BLaER1 (cell line): ENCODE measurements at regions not wholly inside any gene's neighbourhood (a gene's known extent, or its start where the extent isn't known, plus 50 kb on each side); places are given as distances from the start of the nearest gene placed in this dataset.
"Not testable (repeated sequence)": the region's sequence is repeated elsewhere in the genome, so short reads cannot be mapped to it uniquely, and the experiment has no call there.

Experiments
- H3K27ac ChIP-seq: shearing (Covaris generic); formaldehyde crosslinking; 2 replicates; pipeline ENCODE4 v1.8.1; 2022
- H3K27me3 ChIP-seq: shearing (Covaris generic); formaldehyde crosslinking; 2 replicates; pipeline ENCODE4 v1.8.1; 2022
- H3K36me3 ChIP-seq: shearing (Covaris generic); formaldehyde crosslinking; 2 replicates; pipeline ENCODE4 v1.8.1; 2022
- H3K4me1 ChIP-seq: shearing (Covaris generic); formaldehyde crosslinking; 2 replicates; pipeline ENCODE4 v1.8.1; 2022
- H3K4me2 ChIP-seq: shearing (Covaris generic); formaldehyde crosslinking; 2 replicates; pipeline ENCODE4 v1.8.1; 2022
- H3K4me3 ChIP-seq: shearing (Covaris generic); formaldehyde crosslinking; 2 replicates; pipeline ENCODE4 v1.8.1; 2022
- H3K9ac ChIP-seq: shearing (Covaris generic); formaldehyde crosslinking; 2 replicates; pipeline ENCODE4 v1.8.1; 2022
- H3K9me3 ChIP-seq: shearing (Covaris generic); formaldehyde crosslinking; 2 replicates; pipeline ENCODE4 v1.8.1; 2022
- H4K20me1 ChIP-seq: shearing (Covaris generic); formaldehyde crosslinking; 2 replicates; pipeline ENCODE4 v1.8.1; 2022
- Cebpa-rat ChIP-seq: shearing (Covaris generic); IDR thresholded peaks from 2 replicates; pipeline ENCODE4 v1.8.1; 2022

DNA sequence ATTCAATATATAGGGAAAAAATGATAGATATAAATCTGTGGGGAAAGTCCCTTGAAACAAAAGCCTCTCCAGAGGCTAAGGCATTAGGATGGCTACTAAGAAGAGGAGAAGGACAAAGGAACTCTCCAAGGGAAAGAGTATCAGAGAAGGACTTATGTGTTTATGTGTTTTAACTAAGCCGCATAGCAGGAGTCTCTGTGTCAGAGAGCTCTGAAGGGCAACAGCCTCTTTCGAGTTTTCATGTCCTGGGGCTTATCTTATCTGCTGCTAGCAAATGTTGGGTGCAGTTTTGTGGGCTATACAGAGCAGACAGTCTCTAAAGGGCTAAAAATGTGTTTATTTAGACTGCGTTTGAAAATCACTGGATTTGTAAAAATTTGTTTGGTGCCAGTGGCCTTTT, 1145.6 kb upstream of the DIAPH2 start:
- Histone ChIP-seq H3K4me2 (no peak overlapping the region), H3K9me3 (no peaks in the 10 kb centered on the region), H3K9ac (no peak overlapping the region), H3K27me3 (peaks cover 48% of the 10 kb centered on the region), H4K20me1 (no peaks in the 10 kb centered on the region), H3K36me3 (no peaks in the 10 kb centered on the region), H3K4me3 (no peak overlapping the region), H3K4me1 (no peaks in the 10 kb centered on the region), H3K27ac (no peak overlapping the region)
- TF ChIP-seq Cebpa-rat = no peak

DNA sequence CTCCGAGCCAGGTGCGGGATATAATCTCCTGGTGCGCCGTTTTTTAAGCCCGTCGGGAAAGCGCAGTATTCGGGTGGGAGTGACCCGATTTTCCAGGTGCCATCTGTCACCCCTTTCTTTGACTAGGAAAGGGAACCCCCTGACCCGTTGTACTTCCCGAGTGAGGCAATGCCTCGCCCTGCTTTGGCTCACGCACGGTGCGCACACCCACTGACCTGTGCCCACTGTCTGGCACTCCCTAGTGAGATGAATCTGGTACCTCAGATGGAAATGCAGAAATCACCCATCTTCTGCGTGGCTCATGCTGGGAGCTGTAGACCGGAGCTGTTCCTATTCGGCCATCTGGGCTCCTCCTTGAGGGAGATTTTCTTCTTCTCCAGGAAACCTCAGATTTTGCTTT, 1135.1 kb upstream of the DIAPH2 start:
- not testable (repeated sequence) for H3K9ac ChIP-seq, H4K20me1 ChIP-seq, H3K36me3 ChIP-seq, H3K4me2 ChIP-seq, H3K4me1 ChIP-seq, H3K9me3 ChIP-seq, H3K27ac ChIP-seq, H3K4me3 ChIP-seq
- peaks cover 13% of the 10 kb centered on the region for H3K27me3 ChIP-seq

DNA sequence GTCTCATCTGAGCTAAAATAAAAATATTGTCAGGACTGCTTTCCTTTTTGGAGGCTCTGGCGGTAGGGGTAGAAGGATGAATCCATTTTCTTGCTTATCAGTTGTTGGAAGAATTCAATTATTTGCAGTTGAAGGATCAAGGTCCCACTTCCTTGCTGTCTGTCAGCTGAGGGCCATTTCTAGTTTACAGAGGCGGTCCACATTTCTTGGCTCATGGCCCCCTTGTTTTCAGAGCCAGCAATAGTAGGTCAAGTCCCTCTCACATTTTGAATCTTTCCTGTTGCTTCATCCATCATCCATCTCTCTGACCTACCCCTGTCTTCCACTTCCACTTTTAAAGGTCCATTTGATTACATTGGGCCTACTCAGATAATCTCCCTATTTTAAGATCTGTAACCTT, 1099.3 kb upstream of the DIAPH2 start:
- no peak overlapping the region for H3K4me3 ChIP-seq
- H3K9me3 ChIP-seq = no peaks in the 10 kb centered on the region
- no peak overlapping the region for H3K4me2 ChIP-seq
- peaks cover 75% of the 10 kb centered on the region for H3K27me3 ChIP-seq
- no peaks in the 10 kb centered on the region for H3K4me1 ChIP-seq
- no peak overlapping the region for H3K27ac ChIP-seq
- no peaks in the 10 kb centered on the region for H4K20me1 ChIP-seq
- no peak for TF ChIP-seq Cebpa-rat
- no peak overlapping the region for H3K9ac ChIP-seq
- H3K36me3 ChIP-seq = no peaks in the 10 kb centered on the region

DNA sequence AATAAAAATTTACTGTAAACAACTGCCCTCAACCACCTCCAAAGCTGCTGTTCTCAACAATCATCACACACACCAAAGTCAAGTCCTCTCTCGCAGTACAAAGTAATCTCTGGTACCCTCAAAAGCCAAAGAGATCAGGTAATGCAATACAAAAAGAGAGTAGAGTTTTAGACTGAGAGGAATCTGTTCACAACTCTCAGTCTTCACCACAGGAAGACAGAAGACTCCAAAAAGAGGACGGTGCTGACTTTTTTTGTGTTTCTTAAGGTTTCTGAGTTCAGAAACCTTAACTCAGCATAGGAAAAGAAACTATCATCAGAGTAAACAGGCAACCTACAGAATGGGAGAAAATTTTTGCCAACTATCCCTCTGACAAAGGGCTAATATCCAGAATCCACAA, 1072.3 kb upstream of the DIAPH2 start:
- H3K27me3 ChIP-seq = peaks cover 27% of the 10 kb centered on the region; the same call in 1 of the 2 replicates
- no peak overlapping the region for H3K4me2 ChIP-seq
- no peaks in the 10 kb centered on the region for H4K20me1 ChIP-seq
- H3K36me3 ChIP-seq = no peaks in the 10 kb centered on the region
- no peak overlapping the region for H3K27ac ChIP-seq
- no peak for TF ChIP-seq Cebpa-rat
- H3K9me3 ChIP-seq = no peaks in the 10 kb centered on the region
- H3K4me3 ChIP-seq = no peak overlapping the region
- H3K4me1 ChIP-seq = no peaks in the 10 kb centered on the region
- no peak overlapping the region for H3K9ac ChIP-seq

DNA sequence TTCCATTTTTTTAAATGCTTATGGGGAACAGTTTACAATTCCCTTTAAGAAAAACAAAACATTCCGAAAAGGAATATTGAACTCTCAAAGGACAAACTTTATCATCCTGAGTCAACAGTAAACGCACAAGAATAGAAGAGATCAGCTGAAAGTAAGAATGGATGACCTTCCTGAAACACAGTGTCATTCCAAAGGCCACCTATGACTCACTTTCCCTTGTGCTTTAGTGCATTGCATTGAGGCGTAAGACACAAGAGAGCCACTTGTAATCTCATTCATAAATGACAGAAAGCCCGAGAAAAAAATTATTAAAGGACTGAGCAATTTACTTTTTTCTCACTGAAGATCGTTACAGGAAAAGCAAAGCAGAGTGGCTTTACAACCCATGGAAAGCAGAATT, 1062.4 kb upstream of the DIAPH2 start:
- H4K20me1 ChIP-seq = no peaks in the 10 kb centered on the region
- no peaks in the 10 kb centered on the region for H3K4me1 ChIP-seq

DNA sequence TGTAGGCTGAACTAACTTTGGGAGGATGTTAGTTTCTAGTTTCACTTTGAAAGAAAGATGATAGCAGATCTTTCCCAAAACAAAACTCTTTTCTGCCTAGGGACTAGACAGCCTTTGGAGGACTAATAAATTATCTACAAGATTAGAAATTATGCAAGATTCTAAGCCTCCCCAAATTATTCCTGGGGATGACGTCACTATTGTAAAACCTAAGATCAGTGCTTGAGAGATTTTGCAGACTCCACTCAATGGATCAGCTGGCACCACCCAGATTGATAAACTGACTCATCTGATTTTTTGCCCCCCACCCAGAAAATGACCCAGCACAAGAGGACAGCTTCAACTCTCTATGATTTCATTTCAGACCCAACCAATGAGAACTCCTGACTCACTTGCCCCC, 1057.9 kb upstream of the DIAPH2 start:
- Histone ChIP-seq H3K27me3 (peaks cover 55% of the 10 kb centered on the region), H3K9ac (no peak overlapping the region), H4K20me1 (no peaks in the 10 kb centered on the region), H3K36me3 (no peaks in the 10 kb centered on the region), H3K27ac (no peak overlapping the region), H3K4me3 (no peak overlapping the region), H3K4me1 (no peaks in the 10 kb centered on the region), H3K4me2 (no peak overlapping the region), H3K9me3 (peaks cover 41% of the 10 kb centered on the region)
- no peak for TF ChIP-seq Cebpa-rat

More for the DNA sequence above, 1062.4 kb upstream of the DIAPH2 start:
- H3K4me3 ChIP-seq = no peak overlapping the region
- H3K9ac ChIP-seq = no peak overlapping the region
- H3K27ac ChIP-seq = no peak overlapping the region
- H3K36me3 ChIP-seq = no peaks in the 10 kb centered on the region
- TF ChIP-seq Cebpa-rat = no peak
- H3K4me2 ChIP-seq = no peak overlapping the region
- peaks cover 6% of the 10 kb centered on the region; the same call in 1 of the 2 replicates for H3K9me3 ChIP-seq
- peaks cover 69% of the 10 kb centered on the region for H3K27me3 ChIP-seq

DNA sequence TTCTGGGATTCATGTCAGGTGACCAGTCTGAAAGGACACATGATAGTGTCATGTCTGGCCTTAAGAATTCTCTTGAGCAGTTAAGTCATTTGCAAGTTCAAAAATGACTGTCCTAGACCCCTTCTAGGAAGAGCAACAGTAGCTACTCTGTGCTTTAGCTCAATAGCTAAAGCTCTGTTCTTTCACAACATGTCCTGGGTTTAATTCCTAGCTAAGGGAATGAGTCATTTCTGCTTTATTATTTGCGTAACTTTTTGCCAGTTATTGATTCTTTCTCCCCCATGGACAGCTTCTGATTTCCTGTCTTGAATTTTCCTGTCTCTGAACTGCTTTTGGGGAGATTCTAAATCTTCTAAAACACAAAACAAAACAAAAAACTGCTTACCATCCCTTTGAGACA, 1055.8 kb upstream of the DIAPH2 start:
- peaks cover 41% of the 10 kb centered on the region for H3K9me3 ChIP-seq
- no peaks in the 10 kb centered on the region for H3K36me3 ChIP-seq
- no peak overlapping the region for H3K27ac ChIP-seq
- no peak overlapping the region for H3K4me2 ChIP-seq
- no peak for TF ChIP-seq Cebpa-rat
- H3K4me1 ChIP-seq = no peaks in the 10 kb centered on the region
- no peak overlapping the region for H3K9ac ChIP-seq
- peaks cover 51% of the 10 kb centered on the region for H3K27me3 ChIP-seq
- no peaks in the 10 kb centered on the region for H4K20me1 ChIP-seq
- no peak overlapping the region for H3K4me3 ChIP-seq

DNA sequence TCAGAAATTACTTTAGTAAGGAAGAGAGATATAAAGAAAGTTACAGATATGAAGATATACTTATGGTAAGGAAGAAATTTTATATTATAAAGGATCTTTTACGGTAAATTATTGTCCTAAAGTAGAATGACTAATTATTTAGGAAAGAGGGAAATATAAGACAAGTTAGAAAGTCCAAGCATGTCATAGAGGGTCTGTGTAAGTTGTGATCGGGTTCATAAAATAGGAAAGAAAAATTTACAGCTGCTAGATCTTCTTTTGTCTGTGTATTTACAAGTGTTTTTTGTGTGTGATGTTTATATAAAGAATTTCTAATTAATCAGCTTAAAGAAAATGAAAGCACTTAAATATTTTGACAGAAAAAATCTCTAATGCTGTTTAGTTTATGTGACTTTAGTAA, 1054.9 kb upstream of the DIAPH2 start:
- Histone ChIP-seq H4K20me1 (no peaks in the 10 kb centered on the region), H3K27me3 (peaks cover 46% of the 10 kb centered on the region), H3K27ac (no peak overlapping the region), H3K4me1 (no peaks in the 10 kb centered on the region), H3K9ac (no peak overlapping the region), H3K4me3 (no peak overlapping the region), H3K9me3 (peaks cover 41% of the 10 kb centered on the region), H3K4me2 (no peak overlapping the region), H3K36me3 (no peaks in the 10 kb centered on the region)
- no peak for TF ChIP-seq Cebpa-rat

DNA sequence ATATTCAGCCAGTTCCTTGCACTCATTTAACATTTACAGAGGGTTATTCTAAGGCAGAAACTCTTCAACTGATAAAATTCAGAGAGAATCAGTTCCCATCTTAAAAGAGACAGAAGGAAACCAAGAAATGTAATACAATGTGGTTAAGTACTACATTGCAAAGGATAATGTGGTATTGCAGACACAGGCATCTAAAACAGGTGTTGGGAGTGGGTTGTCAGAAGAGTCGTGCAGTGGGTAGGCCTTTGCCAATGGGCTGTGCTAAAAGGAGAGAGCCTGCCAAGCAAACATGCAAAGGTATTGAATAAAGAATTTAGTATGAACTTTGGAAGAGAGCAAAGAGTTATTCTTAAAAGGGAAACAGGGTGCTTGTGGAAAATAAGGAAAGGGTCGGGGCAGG, 1044.4 kb upstream of the DIAPH2 start:
- H3K27me3 ChIP-seq = peaks cover 67% of the 10 kb centered on the region
- H3K27ac ChIP-seq = no peak overlapping the region
- H3K9me3 ChIP-seq = no peaks in the 10 kb centered on the region
- H3K4me3 ChIP-seq = no peak overlapping the region
- H3K9ac ChIP-seq = no peak overlapping the region
- TF ChIP-seq Cebpa-rat = no peak
- no peaks in the 10 kb centered on the region for H4K20me1 ChIP-seq
- no peaks in the 10 kb centered on the region for H3K4me1 ChIP-seq
- no peak overlapping the region for H3K4me2 ChIP-seq
- H3K36me3 ChIP-seq = no peaks in the 10 kb centered on the region

DNA sequence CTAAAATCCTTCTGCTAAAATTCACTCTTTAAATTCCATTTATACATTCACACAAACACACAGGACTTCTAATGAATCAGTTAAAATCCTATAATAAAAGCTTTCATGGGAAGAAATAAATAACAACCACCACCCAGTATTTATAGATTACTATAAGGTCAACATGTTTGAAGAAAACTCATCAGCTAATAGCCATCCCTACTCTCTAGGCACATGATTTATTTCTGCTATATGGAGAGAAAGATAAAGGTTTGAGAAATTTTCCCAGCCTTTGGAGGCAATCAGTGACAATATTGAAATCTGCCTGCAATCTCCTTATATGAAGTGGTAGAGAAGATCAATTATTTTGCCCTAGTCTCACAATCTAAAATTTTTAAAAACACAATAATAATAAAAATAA, 1038.9 kb upstream of the DIAPH2 start:
- Histone ChIP-seq H3K9ac (no peak overlapping the region), H4K20me1 (no peaks in the 10 kb centered on the region), H3K4me3 (no peak overlapping the region), H3K4me1 (no peaks in the 10 kb centered on the region), H3K27ac (no peak overlapping the region), H3K36me3 (no peaks in the 10 kb centered on the region), H3K9me3 (no peaks in the 10 kb centered on the region), H3K27me3 (peaks cover 66% of the 10 kb centered on the region), H3K4me2 (no peak overlapping the region)
- TF ChIP-seq Cebpa-rat = no peak

DNA sequence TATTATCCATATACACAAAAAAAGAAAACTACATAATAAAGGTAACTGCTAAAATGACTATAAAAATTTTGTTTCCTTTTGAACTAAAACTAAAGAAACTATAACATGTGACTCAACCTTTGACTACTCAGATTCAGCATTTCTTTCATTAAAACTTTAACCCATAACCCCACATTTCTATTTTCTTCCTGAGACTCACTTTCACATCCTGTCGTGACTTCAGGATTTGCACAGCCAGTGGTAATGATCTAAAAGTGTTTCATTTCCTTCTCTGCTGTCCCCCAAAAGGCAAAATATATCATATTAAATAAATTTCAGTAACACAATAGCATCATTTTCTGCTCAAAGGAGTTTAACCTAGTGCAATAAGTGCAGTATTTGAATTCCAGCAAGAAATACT, 1022.4 kb upstream of the DIAPH2 start:
- H3K9me3 ChIP-seq = no peaks in the 10 kb centered on the region
- no peak overlapping the region for H3K4me3 ChIP-seq
- H3K9ac ChIP-seq = no peak overlapping the region
- H3K27me3 ChIP-seq = peaks cover 75% of the 10 kb centered on the region
- TF ChIP-seq Cebpa-rat = no peak
- no peak overlapping the region for H3K4me2 ChIP-seq
- H3K4me1 ChIP-seq = no peaks in the 10 kb centered on the region
- no peaks in the 10 kb centered on the region for H3K36me3 ChIP-seq
- H3K27ac ChIP-seq = no peak overlapping the region
- H4K20me1 ChIP-seq = no peaks in the 10 kb centered on the region
